Bronchial epithelial cell (primary cell): ENCODE measurements at regions not wholly inside any gene's neighbourhood (a gene's known extent, or its start where the extent isn't known, plus 50 kb on each side); places are given as distances from the start of the nearest gene placed in this dataset.

ENCODE experiments used
- DNase-seq: peaks from one replicate; pipeline ENCODE4 v3.0.0-alpha.2; 2010; ENCODE audit warnings: low read depth
- FAIRE-seq: peaks from 2 replicates; lab custom pipeline; 2011; peaks lifted over from hg19 to GRCh38; lab: Jason Lieb, UNC
- H3K27me3 ChIP-seq: 2 replicates; pipeline ENCODE4 v1.5.1; 2011; ENCODE audit warnings: low read length; ENCODE audit not compliant: control insufficient read depth, insufficient read depth
- H3K36me3 ChIP-seq: 2 replicates; pipeline ENCODE4 v1.5.1; 2011; ENCODE audit warnings: low read length; ENCODE audit not compliant: control insufficient read depth, insufficient read depth
- H3K4me3 ChIP-seq: 2 replicates; pipeline ENCODE4 v1.5.1; 2011; ENCODE audit warnings: mild to moderate bottlenecking, low read depth, low read length, control low read depth
- CTCF ChIP-seq: IDR thresholded peaks from 2 replicates; pipeline ENCODE4 v1.5.1; 2011; ENCODE audit warnings: mild to moderate bottlenecking, moderate library complexity, low read length, control low read depth, inconsistent platforms; ENCODE audit not compliant: insufficient read depth, severe bottlenecking

- FAIRE-seq (no peak), DNase-seq (no peak)
- no peak overlapping the region for H3K4me3 ChIP-seq
- TF ChIP-seq CTCF, result no peak
- H3K27me3 ChIP-seq, result no peaks in the 10 kb centered on the region
- H3K36me3 ChIP-seq, result no peaks in the 10 kb centered on the region
Measured at GRCh38 chr16:54623636-54624035, 307.0 kb upstream of the IRX5 start.

GRCh38 chr16:54620197-54620596 lies 310.5 kb upstream of the IRX5 start:
- H3K4me3 ChIP-seq, result no peak overlapping the region
- FAIRE-seq (peak; percentile 62), DNase-seq (no peak)
- H3K27me3 ChIP-seq, result no peaks in the 10 kb centered on the region
- H3K36me3 ChIP-seq, result no peaks in the 10 kb centered on the region
- TF ChIP-seq CTCF, result no peak

- DNase-seq (no peak), FAIRE-seq (no peak)
- no peak for TF ChIP-seq CTCF
- Histone ChIP-seq H3K27me3 (no peaks in the 10 kb centered on the region), H3K36me3 (no peaks in the 10 kb centered on the region), H3K4me3 (no peak overlapping the region)
Measured at GRCh38 chr16:54616610-54617009, 314.1 kb upstream of the IRX5 start.

DNA sequence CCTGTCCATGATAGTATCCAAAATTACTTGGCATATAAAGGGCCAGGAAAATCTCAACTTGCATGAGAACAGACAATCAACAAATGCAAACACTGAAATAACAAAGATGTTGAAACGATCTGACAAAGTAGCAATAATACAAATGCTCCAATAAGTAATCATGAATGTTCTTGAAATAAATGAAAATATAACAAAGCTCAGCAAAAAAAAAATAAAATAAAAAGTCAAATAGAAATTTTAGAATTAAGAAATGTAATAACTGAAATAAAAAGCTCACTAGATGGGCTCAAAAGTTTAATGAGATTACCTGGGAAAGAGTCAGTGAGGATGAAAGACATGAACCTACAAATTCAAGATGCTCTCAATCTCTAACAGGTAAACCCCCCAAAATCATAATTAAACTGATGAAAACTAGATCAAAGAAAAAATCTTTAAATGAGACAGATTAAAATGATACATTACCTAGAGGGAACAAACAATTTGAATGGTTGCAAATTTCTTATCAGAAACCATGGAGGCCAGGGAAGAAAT lies 319.0 kb upstream of the IRX3 start:
- no peak for TF ChIP-seq CTCF
- H3K27me3 ChIP-seq, result no peaks in the 10 kb centered on the region
- FAIRE-seq (no peak), DNase-seq (no peak)
- H3K4me3 ChIP-seq, result no peak overlapping the region
- H3K36me3 ChIP-seq, result no peaks in the 10 kb centered on the region

- DNase-seq, result no peak
- no peak for FAIRE-seq
- Histone ChIP-seq H3K36me3 (no peaks in the 10 kb centered on the region), H3K27me3 (no peaks in the 10 kb centered on the region), H3K4me3 (no peak overlapping the region)
- TF ChIP-seq CTCF, result no peak
Measured at GRCh38 chr16:54602666-54603065, 316.1 kb upstream of the IRX3 start.

- no peak for TF ChIP-seq CTCF
Measured at GRCh38 chr16:54597222-54597621, 310.6 kb upstream of the IRX3 start.

More at GRCh38 chr16:54597222-54597621, 310.6 kb upstream of the IRX3 start:
- Histone ChIP-seq H3K4me3 (no peak overlapping the region), H3K27me3 (peaks cover 2% of the 10 kb centered on the region), H3K36me3 (no peaks in the 10 kb centered on the region)
- DNase-seq (no peak), FAIRE-seq (peak; percentile 72)
